Natural killer cell (primary cell): ENCODE measurements at regions not wholly inside any gene's neighbourhood (a gene's known extent, or its start where the extent isn't known, plus 50 kb on each side); places are given as distances from the start of the nearest gene placed in this dataset.

Experiments
- ATAC-seq, 3 donors: fragments of 150-1000 bp in 2 of 3; fragments of 200-7000 bp in 1 of 3; cut with Tn5 transposase; 1 replicate in 1 of 3; 2 replicates in 2 of 3; pipeline ENCODE4 v1.10.0; 2021; ENCODE audit warnings: mild to moderate bottlenecking in 2 of 3, moderate library complexity in 2 of 3
- DNase-seq, 2 donors: peaks; one replicate each; pipeline versions ENCODE4 v3.0.0 to v3.0.0-alpha.2; 2013 to 2021; ENCODE audit warnings: mixed read lengths in 1 of 2
- H3K27ac ChIP-seq: one replicate; pipeline ENCODE4 v1.5.1; 2013; ENCODE audit warnings: mild to moderate bottlenecking, low read length
- H3K27me3 ChIP-seq: one replicate; pipeline ENCODE4 v1.6.1; 2013; ENCODE audit warnings: low read length; ENCODE audit not compliant: control insufficient read depth, insufficient read depth
- H3K36me3 ChIP-seq: one replicate; pipeline ENCODE4 v1.6.1; 2013; ENCODE audit warnings: low read length; ENCODE audit not compliant: control insufficient read depth, insufficient read depth
- H3K4me1 ChIP-seq: one replicate; pipeline ENCODE4 v1.6.1; 2013; ENCODE audit warnings: low read length; ENCODE audit not compliant: control insufficient read depth, insufficient read depth
- H3K4me3 ChIP-seq: one replicate; pipeline ENCODE4 v1.5.1; 2013; ENCODE audit warnings: low read length
- H3K9me3 ChIP-seq: one replicate; pipeline ENCODE4 v1.6.1; 2013; ENCODE audit warnings: low read length; ENCODE audit not compliant: control insufficient read depth, insufficient read depth
- H3K27ac Mint-ChIP-seq, 2 donors: one replicate each; pipeline ENCODE4 v1.8.0; 2022; ENCODE audit warnings: mild to moderate bottlenecking in 2 of 2, mixed read lengths in 2 of 2, moderate library complexity in 1 of 2
- H3K27me3 Mint-ChIP-seq, 2 donors: one replicate each; pipeline ENCODE4 v1.8.0; 2022; ENCODE audit warnings: low read depth in 2 of 2, mixed read lengths in 2 of 2
- H3K36me3 Mint-ChIP-seq: one replicate; pipeline ENCODE4 v1.8.0; 2022; ENCODE audit warnings: mixed read lengths
- H3K4me1 Mint-ChIP-seq, 2 donors: one replicate each; pipeline ENCODE4 v1.8.0; 2022; ENCODE audit warnings: mixed read lengths in 2 of 2
- H3K4me3 Mint-ChIP-seq: one replicate; pipeline ENCODE4 v1.8.0; 2022; ENCODE audit warnings: mild to moderate bottlenecking, moderate library complexity, mixed read lengths
- H3K9me3 Mint-ChIP-seq, 2 donors: one replicate each; pipeline ENCODE4 v1.8.0; 2022; ENCODE audit warnings: mixed read lengths in 2 of 2
- CTCF ChIP-seq: fragments of 200-600 bp; IDR thresholded peaks from one replicate; pipeline ENCODE4 v1.8.0; 2022; ENCODE audit warnings: antibody characterized with exemption
- WGBS: methylation state at CpG from one replicate; pipeline ENCODE4 v1.1.7; 2013; ENCODE audit warnings: missing lambda C conversion rate; ENCODE audit not compliant: insufficient coverage; 5-methylcytosine and 5-hydroxymethylcytosine counted together
- intact Hi-C: fragments of 100-400 bp; cut with micrococcal nuclease; formaldehyde crosslinking; loops from one replicate; pipeline ENCODE4 v1.14.2; 2022

- H3K27me3 ChIP-seq, result no peaks in the 10 kb centered on the region
- 89% methylated on average over 1 of the region's 1 CpG for WGBS
- no peaks in the 10 kb centered on the region for H3K9me3 ChIP-seq
- Mint-ChIP-seq H3K9me3 (peaks cover 10 to 15% of the 10 kb centered on the region in 2 donors), H3K4me3 (no peak overlapping the region), H3K4me1 (no peaks in the 10 kb centered on the region), H3K27me3 (no peaks in the 10 kb centered on the region), H3K27ac (no peak overlapping the region), H3K36me3 (peaks cover 7% of the 10 kb centered on the region)
- H3K27ac ChIP-seq, result no peak overlapping the region
- H3K4me1 ChIP-seq, result no peaks in the 10 kb centered on the region
- no peak for TF ChIP-seq CTCF
- no peaks in the 10 kb centered on the region for H3K36me3 ChIP-seq
- no peak overlapping the region for H3K4me3 ChIP-seq
- DNase-seq (no peak), ATAC-seq (no peak)
- intact Hi-C loops, result no loop called here
Measured at GRCh38 chr6:50437901-50438300, 275.4 kb upstream of the TFAP2D start.

GRCh38 chr6:50442531-50443040, 270.7 kb upstream of the TFAP2D start:
- no peak for DNase-seq
- H3K36me3 ChIP-seq, result no peaks in the 10 kb centered on the region
- Mint-ChIP-seq H3K4me3 (no peak overlapping the region), H3K27ac (no peak overlapping the region), H3K4me1 (no peaks in the 10 kb centered on the region), H3K27me3 (no peaks in the 10 kb centered on the region), H3K36me3 (peaks cover 7% of the 10 kb centered on the region), H3K9me3 (peaks cover 8 to 15% of the 10 kb centered on the region in 2 donors)
- H3K4me1 ChIP-seq, result no peaks in the 10 kb centered on the region
- TF ChIP-seq CTCF, result no peak
- H3K27me3 ChIP-seq, result no peaks in the 10 kb centered on the region
- no peak overlapping the region for H3K4me3 ChIP-seq
- H3K27ac ChIP-seq, result no peak overlapping the region
- WGBS, result 89% methylated on average over 4 of the region's 4 CpGs
- no peak for ATAC-seq
- intact Hi-C loops, result no loop called here
- H3K9me3 ChIP-seq, result no peaks in the 10 kb centered on the region

GRCh38 chr6:50443144-50443543, 270.2 kb upstream of the TFAP2D start:
- no peak for TF ChIP-seq CTCF
- intact Hi-C loops, result no loop called here
- ATAC-seq (no peak), DNase-seq (no peak)
- H3K4me3 ChIP-seq, result no peak overlapping the region
- H3K27ac Mint-ChIP-seq, result no peak overlapping the region
- H3K27ac ChIP-seq, result no peak overlapping the region
- no peaks in the 10 kb centered on the region for H3K27me3 Mint-ChIP-seq
- peaks cover 7% of the 10 kb centered on the region for H3K36me3 Mint-ChIP-seq
- H3K27me3 ChIP-seq, result no peaks in the 10 kb centered on the region
- no peaks in the 10 kb centered on the region for H3K4me1 ChIP-seq
- no peaks in the 10 kb centered on the region for H3K4me1 Mint-ChIP-seq
- no peak overlapping the region for H3K4me3 Mint-ChIP-seq
- no peaks in the 10 kb centered on the region for H3K36me3 ChIP-seq
- 85% methylated on average over 2 of the region's 3 CpGs for WGBS
- H3K9me3 ChIP-seq, result no peaks in the 10 kb centered on the region
- peaks cover 8 to 15% of the 10 kb centered on the region in 2 donors for H3K9me3 Mint-ChIP-seq

GRCh38 chr6:50449128-50449527, 264.2 kb upstream of the TFAP2D start:
- DNase-seq (no peak), ATAC-seq (no peak)
- Histone ChIP-seq H3K9me3 (no peaks in the 10 kb centered on the region), H3K27me3 (no peaks in the 10 kb centered on the region), H3K4me1 (no peaks in the 10 kb centered on the region), H3K4me3 (no peak overlapping the region), H3K36me3 (no peaks in the 10 kb centered on the region), H3K27ac (no peak overlapping the region)
- Mint-ChIP-seq H3K36me3 (no peaks in the 10 kb centered on the region), H3K4me3 (no peak overlapping the region), H3K9me3 (peaks cover 13 to 19% of the 10 kb centered on the region in 2 donors), H3K27me3 (no peaks in the 10 kb centered on the region), H3K27ac (no peak overlapping the region), H3K4me1 (no peaks in the 10 kb centered on the region)
- no peak for TF ChIP-seq CTCF
- WGBS, result 87% methylated on average over 2 of the region's 2 CpGs
- intact Hi-C loops, result no loop called here
